Esophagus squamous epithelium (tissue), 5 donors: ENCODE measurements at regions not wholly inside any gene's neighbourhood (a gene's known extent, or its start where the extent isn't known, plus 50 kb on each side); places are given as distances from the start of the nearest gene placed in this dataset.

Source experiments
- DNase-seq: peaks from one replicate; lab custom pipeline; 2025; lab: John Stamatoyannopoulos, UW
- H3K27ac ChIP-seq, 4 donors: fragments of 200-600 bp; sonication (generic); one replicate each; pipeline ENCODE4 v1.5.1; 2016 to 2019; ENCODE audit warnings: mild to moderate bottlenecking in 1 of 4
- H3K27me3 ChIP-seq, 4 donors: fragments of 200-600 bp; sonication (generic); 1 replicate in 3 of 4; 2 replicates in 1 of 4; pipeline versions ENCODE4 v1.5.1 to v1.6.0; 2017 to 2021; ENCODE audit warnings: antibody characterized with exemption in 1 of 4
- H3K36me3 ChIP-seq, 3 donors: fragments of 200-600 bp; sonication (generic); one replicate each; pipeline ENCODE4 v1.5.1; 2016 to 2019
- H3K4me1 ChIP-seq, 3 donors: fragments of 200-600 bp; sonication (generic); one replicate each; pipeline ENCODE4 v1.5.1; 2017 to 2019
- H3K4me3 ChIP-seq, 4 donors: fragments of 200-600 bp; sonication (generic); 1 replicate in 3 of 4; 2 replicates in 1 of 4; pipeline ENCODE4 v1.5.1; 2016 to 2019; ENCODE audit warnings: mild to moderate bottlenecking in 2 of 4, moderate library complexity in 1 of 4
- H3K9me3 ChIP-seq, 3 donors: fragments of 200-600 bp; sonication (generic); one replicate each; pipeline ENCODE4 v1.5.1; 2016 to 2019
- POLR2A ChIP-seq, 4 donors: fragments of 450-650 bp; IDR thresholded peaks; one replicate each; pipeline ENCODE4 v1.6.1; 2017; ENCODE audit warnings: antibody characterized with exemption in 4 of 4, mild to moderate bottlenecking in 4 of 4, moderate library complexity in 3 of 4
- WGBS, 2 donors: methylation state at CpG; one replicate each; pipeline ENCODE4 v1.1.5; 2018; 5-methylcytosine and 5-hydroxymethylcytosine counted together
- intact Hi-C: fragments of 100-400 bp; cut with DNase I; formaldehyde crosslinking; loops from one replicate; pipeline ENCODE4 v1.15.0; 2022
- TF ChIP-seq, protein P1 (sequence below), 6 experiments: fragments of 450-650 bp in 4 of 6; fragments of 200-600 bp in 2 of 6; sonication (generic) in 2 of 6; IDR thresholded peaks; one replicate each; pipeline ENCODE4 v1.5.1; 2016 to 2019; ENCODE audit warnings: antibody characterized with exemption in 6 of 6, mild to moderate bottlenecking in 4 of 6, moderate library complexity in 4 of 6
- donor health status: DM: yes; HTN: yes; CAD: no.

DNA sequence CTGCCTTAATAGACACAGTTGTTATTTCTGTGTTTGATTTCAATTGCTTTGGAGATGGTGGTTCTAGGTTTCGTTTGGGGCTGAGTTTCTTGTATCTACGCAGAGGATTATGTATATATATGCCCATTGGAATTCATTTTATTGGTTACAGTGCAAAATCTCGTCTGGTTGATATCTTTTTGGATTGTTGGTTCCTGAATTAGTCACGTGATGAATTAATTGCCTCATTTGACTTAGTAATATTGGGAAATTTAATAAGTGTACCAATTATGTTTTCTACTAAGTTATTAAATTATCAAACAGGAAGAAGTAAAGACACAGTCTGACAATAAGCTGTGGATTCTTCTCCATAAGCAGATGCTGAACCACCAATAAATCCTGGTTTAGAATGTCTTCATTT lies 467.9 kb upstream of the TENM3 start:
- H3K9me3 ChIP-seq = no peaks in the 10 kb centered on the region
- no peaks in the 10 kb centered on the region for H3K4me1 ChIP-seq
- H3K4me3 ChIP-seq = no peak overlapping the region
- intact Hi-C loops = no loop called here
- no peak for DNase-seq
- no peaks in the 10 kb centered on the region for H3K36me3 ChIP-seq
- no peak overlapping the region for H3K27ac ChIP-seq
- WGBS, 2 donors = 70 to 73% methylated on average over 4 of the region's 4 CpGs
- no peak for TF ChIP-seq POLR2A (IDR thresholded peaks at IDR 0.05)
- TF ChIP-seq, protein P1, sequence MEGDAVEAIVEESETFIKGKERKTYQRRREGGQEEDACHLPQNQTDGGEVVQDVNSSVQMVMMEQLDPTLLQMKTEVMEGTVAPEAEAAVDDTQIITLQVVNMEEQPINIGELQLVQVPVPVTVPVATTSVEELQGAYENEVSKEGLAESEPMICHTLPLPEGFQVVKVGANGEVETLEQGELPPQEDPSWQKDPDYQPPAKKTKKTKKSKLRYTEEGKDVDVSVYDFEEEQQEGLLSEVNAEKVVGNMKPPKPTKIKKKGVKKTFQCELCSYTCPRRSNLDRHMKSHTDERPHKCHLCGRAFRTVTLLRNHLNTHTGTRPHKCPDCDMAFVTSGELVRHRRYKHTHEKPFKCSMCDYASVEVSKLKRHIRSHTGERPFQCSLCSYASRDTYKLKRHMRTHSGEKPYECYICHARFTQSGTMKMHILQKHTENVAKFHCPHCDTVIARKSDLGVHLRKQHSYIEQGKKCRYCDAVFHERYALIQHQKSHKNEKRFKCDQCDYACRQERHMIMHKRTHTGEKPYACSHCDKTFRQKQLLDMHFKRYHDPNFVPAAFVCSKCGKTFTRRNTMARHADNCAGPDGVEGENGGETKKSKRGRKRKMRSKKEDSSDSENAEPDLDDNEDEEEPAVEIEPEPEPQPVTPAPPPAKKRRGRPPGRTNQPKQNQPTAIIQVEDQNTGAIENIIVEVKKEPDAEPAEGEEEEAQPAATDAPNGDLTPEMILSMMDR (IDR thresholded peaks at IDR 0.05) = no peak
- no peaks in the 10 kb centered on the region for H3K27me3 ChIP-seq

DNA sequence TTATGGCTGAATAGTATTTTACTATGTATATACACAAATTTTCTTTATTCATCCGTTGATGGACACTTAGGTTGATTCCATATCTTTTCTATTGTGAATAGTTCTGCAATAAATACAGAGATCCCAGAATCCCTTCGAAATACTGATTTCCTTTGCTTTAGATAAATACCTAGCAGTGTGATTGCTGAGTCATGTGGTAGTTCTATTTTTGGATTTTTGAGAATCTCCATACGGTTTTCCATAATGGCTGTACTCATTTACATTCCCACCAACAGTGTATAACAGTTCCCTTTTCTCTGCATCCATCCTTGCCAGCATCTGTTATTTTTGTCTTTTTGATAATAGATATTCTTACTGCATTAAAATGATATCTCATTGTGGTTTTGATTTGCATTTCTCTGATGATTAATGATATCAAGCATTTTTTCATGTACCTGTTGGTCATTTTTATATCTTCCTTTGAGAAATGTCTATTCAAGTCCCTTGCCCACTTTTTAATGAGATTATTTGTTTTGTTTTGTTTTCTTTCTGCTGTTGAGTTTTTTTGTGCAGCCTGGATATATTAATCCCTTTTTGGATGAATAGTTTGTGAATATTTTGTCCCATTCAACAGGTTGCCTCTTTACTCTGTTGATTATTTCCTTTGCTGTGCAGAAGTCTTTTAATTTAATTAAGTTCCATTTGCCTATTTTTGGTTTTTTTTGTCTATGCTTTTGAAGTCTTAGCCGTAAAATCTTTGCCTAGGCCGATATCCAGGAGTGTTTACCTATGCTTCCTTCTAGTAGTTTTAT lies 466.7 kb upstream of the TENM3 start:
- no peaks in the 10 kb centered on the region for H3K4me1 ChIP-seq
- H3K36me3 ChIP-seq = no peaks in the 10 kb centered on the region
- H3K27me3 ChIP-seq = no peaks in the 10 kb centered on the region
- intact Hi-C loops = no loop called here
- no peak overlapping the region for H3K27ac ChIP-seq
- no peaks in the 10 kb centered on the region for H3K9me3 ChIP-seq
- 74 to 75% methylated on average over 5 of the region's 5 CpGs for WGBS, 2 donors
- no peak overlapping the region for H3K4me3 ChIP-seq
- TF ChIP-seq, protein P1 (IDR thresholded peaks at IDR 0.05) = no peak
- TF ChIP-seq POLR2A (IDR thresholded peaks at IDR 0.05) = no peak
- no peak for DNase-seq

DNA sequence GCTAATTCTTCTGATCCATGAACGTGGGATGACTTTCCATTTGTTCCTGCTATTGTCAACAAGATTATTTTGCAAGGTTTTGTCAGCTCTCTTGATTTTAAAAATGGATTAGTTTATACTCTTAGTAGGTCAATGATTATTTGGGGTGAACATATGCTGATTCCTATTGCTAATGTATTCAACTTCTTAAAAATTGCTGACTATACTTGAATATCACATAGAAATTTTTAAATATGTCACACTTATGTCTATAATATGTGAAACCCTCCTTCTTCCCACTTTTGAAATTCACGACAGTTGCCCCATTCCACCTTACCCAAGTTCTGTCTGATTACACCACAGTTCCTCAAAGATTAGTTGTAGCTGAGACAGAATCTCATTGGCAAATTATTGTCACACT lies 465.7 kb upstream of the TENM3 start:
- 66 to 81% methylated on average over 2 of the region's 2 CpGs for WGBS, 2 donors
- DNase-seq = no peak
- intact Hi-C loops = no loop called here
- Histone ChIP-seq H3K4me1 (no peaks in the 10 kb centered on the region), H3K36me3 (no peaks in the 10 kb centered on the region), H3K27me3 (no peaks in the 10 kb centered on the region), H3K9me3 (no peaks in the 10 kb centered on the region), H3K4me3 (no peak overlapping the region), H3K27ac (no peak overlapping the region)
- no peak for TF ChIP-seq POLR2A (IDR thresholded peaks at IDR 0.05)
- TF ChIP-seq, protein P1 (IDR thresholded peaks at IDR 0.05) = no peak

DNA sequence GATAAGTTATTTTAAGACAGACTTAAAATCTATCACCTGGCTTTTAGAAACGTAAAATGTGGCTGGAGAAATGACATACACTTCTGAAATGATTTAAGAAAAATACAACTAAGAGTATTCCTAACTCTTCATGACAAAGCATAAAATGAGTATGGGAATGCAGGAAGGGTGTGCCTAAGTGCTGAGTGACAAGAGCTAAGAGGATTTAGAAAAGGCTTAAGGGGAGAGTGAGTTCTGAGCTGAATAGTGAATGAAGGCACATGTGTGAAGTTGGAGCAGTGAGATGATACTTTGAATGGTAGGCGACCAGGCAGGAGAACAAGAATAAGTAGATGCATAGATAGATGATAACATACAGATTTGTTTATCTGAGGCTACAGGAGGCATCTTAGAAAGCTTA lies 458.3 kb upstream of the TENM3 start:
- Histone ChIP-seq H3K9me3 (no peaks in the 10 kb centered on the region), H3K27me3 (no peaks in the 10 kb centered on the region), H3K4me1 (no peaks in the 10 kb centered on the region), H3K27ac (no peak overlapping the region), H3K4me3 (no peak overlapping the region), H3K36me3 (no peaks in the 10 kb centered on the region)
- 59 to 65% methylated on average over 2 of the region's 2 CpGs for WGBS, 2 donors
- TF ChIP-seq, protein P1 (IDR thresholded peaks at IDR 0.05) = no peak
- TF ChIP-seq POLR2A (IDR thresholded peaks at IDR 0.05) = no peak
- intact Hi-C loops = no loop called here
- DNase-seq = no peak

DNA sequence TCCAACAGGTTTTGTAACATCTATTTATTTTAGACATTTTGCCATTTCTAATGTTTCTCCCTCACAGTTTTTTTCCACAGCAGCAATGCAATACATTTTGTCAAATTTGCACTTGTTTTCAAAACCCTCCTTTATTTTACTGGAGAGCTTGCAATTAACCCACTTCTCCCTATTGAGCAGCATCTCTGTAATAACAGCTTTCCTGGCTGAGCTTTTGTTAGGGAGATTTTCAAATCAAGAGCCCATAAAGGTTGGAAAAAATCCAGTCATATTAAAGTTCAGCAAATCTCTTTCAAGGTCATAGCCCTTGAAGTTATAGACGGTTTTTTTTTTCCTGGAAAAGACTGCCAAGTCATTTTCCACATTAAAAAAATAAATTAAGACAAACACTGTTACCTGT lies 450.6 kb upstream of the TENM3 start:
- 0 to 15% methylated on average over 1 of the region's 1 CpG for WGBS, 2 donors
- peaks cover 0 to 11% (median 0%) of the 10 kb centered on the region in 3 donors for H3K9me3 ChIP-seq
- no peak for TF ChIP-seq POLR2A (IDR thresholded peaks at IDR 0.05)
- TF ChIP-seq, protein P1 (IDR thresholded peaks at IDR 0.05) = no peak
- H3K27me3 ChIP-seq = no peaks in the 10 kb centered on the region
- H3K36me3 ChIP-seq = no peaks in the 10 kb centered on the region
- no peak overlapping the region for H3K4me3 ChIP-seq
- no peaks in the 10 kb centered on the region for H3K4me1 ChIP-seq
- intact Hi-C loops = no loop called here
- no peak overlapping the region for H3K27ac ChIP-seq
- DNase-seq = no peak
